NCI-H1930 (cell line): ENCODE measurements at regions not wholly inside any gene's neighbourhood (a gene's known extent, or its start where the extent isn't known, plus 50 kb on each side); places are given as distances from the start of the nearest gene placed in this dataset.
A peak's percentile ranks its signal among the peaks of the same experiment; 100 is the strongest.

ENCODE experiments used
- DNase-seq, 2 experiments: peaks; one replicate each; lab custom pipeline; 2025; lab: John Stamatoyannopoulos, UW

DNA sequence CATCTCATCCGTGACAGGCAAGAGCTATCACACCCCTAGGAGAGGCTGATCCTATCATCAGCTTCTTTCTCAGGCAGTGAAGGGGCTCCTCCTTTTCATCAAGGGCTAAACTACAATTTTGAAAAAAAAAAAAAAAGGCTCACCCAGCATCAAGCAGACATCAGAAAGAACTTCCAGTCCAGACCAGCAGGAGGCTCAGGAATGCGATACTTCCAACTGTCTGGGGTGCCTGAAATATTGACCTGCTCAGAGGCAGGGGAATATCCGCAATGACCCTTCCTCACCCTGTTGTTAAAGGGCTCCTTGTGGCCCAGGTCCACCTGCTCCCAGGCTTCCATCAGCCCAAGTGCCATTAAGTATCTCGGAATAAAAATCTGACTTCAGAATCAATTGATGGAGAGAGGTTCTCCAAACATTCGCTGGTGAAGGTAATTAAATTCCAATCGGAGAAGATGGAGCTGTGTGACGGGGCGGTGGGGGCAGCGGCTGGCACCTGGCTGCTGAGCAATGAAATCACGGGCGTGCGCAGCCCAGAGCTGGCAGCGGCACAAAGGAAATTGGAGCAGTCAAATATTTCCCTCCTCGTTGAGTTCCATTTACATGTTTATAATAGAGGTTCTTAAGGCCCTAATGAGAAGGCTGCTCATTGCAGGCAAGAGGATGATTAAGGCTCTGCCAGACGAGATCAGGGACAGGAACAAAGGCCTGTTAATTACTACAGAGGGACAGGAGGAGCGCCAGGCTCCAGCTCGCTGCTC, 69.0 kb upstream of the THY1 start:
- DNase-seq: peak in 1 of 2 experiments; percentile 15

DNA sequence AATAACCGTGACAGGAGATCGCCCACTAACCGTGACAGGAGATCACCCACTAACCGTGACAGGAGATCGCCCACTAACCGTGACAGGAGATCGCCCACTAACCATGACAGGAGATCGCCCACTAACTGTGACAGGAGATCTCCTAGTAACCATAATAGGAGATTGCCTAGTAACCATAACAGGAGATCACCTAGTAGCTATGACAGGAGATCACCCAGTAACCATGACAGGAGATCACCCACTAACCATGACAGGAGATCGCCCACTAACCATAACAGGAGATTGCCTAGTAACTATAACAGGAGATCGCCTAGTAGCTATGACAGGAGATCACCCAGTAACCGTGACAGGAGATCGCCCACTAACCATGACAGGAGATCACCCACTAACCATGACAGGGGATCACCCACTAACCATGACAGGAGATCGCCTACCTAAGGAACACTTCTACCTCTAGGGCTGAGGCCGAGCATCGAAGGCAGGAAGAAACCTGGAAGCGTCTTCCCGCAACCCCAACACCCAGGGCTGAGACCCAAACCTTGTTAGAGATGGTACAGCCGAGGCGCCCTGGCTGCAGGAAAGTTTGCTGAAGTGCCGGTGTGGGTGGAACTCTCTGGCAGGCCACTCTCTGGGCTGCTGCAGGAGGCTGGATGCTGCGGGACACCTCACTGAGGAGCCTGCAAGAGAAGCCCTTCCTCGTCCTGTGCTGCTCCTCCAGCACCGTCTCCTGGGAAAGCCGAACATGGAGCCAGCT, 67.5 kb upstream of the THY1 start:
- no peak for DNase-seq

DNA sequence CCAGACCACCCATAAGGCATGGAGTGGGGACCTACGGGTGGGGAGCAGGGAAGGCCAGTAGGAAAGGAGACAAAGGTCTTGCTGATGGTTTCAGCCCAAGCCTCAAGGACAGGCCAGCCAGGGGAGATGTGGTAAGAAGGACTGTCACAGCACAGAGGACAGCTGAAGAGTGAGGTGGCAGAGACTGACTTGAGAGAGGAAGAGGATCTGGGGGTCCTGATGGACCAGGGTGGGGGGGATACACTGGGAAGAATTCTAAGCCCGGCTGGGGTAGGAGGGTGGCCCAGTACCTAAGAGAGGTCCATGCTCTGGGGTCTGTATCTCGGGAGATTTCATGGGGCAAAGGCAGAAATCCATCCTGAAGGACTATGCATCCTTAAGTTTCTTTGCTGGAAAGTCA, 66.1 kb upstream of the THY1 start:
- DNase-seq: no peak

DNA sequence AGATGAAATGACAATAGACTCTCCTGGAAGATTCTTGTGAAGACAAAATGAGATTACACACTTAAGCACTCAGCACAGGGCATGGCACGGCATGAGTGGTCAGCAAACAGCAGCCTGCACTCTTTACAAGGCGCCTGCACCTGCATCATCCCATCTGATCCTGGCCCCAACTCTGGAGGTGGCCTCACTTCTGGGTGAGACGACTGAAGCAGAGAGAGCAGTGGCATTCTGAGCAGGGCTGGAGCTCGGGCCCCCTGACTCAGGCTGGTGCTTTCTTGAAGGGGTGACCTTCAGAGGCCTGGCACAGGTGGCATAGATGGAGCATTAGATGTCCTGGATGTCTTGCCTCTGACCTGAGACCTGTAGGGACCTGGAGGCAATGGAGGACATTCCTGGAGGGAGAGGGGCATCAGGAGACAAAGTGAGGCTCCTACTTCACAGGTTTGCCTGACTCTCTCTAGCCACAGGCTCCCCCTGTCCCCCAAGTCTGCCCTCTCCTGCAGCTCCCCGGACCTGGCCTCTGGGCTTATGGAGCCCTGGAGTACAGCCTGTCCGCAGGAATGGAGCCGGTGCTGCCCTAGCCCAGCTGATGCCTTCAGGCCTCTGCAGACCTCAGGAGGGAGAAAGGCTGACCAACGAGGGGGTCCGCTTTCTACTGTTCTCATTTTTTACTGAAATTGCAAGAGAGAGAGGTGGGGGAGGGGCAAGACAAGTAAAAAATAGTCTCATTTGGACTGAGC, 65.5 kb upstream of the THY1 start:
- DNase-seq: no peak

DNA sequence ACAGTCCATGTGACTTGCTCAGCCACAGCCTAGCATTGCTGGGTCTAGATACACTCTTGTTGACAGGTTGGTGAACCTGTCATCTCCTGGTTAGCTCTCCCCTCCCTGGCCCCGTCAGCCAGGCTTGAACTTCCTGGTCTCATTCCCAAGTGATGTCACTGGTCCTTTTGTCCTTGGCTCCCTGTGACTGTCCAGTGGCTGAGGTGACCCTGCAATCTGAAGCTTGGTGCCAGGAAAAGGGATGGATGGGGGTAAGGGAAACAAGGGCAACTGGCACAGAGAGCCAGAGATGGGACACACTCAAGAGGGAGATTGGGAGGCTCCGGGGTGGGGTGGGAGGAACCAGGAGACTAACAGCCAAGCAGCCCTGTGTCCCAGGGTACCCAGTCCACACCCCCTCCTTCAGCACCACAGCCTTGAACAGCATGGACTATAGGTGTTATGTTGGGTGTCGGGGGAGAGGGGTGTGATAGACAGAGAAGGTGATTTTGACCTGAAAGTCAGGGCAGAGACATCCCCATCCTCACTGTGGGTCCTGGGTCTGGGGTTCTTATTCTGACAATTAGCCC, 63.8 kb upstream of the THY1 start:
- no peak for DNase-seq

DNA sequence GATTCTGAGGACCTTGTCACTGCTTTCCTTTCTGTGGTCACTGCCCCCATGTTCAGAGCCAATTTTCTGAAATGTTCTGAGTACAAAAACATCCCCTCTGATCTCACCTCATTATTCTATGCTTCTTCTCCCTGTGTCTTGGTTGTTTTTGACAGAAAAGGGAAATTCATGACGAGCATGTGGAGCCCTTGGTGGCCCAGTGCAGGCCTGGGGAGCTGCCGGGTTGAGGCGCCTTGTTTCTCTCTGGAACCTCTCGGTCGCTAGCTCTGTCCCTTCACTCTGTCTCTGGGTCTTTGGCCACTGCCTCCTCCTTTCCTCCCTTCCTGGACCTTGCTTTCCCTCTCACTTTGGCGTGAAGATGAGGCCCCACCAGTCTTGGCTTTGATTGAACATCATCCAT, 63.0 kb upstream of the THY1 start:
- no peak for DNase-seq

DNA sequence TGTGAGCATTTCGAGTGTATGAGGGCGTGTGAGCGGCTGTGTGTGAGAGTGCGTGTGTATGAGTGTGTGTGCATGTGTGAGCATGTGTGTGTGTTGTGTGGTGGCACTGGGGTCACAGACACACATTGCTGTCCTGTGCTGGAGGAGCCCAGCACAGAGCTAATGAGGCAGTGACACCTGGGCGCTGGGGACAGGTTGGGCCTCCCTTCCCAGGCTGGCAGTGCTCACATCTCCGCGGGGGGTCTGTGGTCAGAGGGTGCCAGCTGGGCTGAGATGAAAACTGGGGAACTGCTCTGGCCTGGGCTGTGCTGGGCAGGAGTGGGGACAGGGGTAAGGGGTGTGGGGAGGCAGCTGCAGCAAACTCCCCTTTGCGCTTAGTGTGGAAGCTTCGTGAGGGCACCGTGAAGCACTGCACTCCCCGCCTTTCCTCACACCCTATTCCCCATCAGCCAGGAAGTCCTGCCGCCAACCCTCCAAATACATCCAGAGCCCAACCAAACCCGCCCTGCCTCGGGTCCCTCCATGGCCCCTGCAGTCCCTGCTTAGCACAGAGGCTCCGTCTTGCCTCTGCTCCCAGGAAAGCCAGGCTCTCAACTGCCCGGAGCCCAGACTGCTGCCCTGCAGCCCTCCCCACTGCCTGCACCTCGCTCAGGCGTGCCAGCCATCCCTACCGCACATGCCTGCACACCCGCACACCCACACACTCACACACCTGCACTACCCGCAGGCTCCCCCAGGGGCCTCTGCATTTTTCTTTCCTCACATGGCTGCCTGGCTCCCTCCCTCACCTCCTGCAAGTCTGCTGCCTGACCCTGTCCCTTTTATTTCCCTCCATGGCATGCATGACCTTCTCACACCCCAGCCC, 62.0 kb upstream of the THY1 start:
- DNase-seq: no peak

DNA sequence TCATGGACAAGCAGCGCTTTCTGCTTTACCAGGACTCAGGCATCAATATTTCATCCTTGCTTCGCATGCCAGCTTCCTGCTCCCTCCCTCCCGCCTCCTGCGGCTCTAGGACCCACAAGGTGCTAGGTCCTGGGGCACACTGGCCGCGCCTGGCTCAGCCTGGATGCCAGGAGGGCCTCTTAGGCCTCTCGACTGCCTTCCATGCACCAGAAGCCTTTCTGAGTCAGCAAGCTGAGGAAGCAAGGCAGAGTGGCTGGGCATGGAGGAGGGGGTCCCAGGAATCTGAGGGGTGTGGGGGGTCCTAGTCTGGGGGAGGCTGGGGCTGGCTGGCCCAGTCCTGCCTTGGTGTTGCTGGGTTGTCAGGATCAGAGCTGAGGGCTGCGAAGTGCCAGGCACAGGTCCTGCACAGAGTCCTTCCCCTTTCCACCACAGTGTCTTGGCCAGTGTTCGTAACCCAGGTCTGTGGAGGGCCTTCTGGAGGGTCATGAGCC, 61.0 kb upstream of the THY1 start:
- DNase-seq: no peak

DNA sequence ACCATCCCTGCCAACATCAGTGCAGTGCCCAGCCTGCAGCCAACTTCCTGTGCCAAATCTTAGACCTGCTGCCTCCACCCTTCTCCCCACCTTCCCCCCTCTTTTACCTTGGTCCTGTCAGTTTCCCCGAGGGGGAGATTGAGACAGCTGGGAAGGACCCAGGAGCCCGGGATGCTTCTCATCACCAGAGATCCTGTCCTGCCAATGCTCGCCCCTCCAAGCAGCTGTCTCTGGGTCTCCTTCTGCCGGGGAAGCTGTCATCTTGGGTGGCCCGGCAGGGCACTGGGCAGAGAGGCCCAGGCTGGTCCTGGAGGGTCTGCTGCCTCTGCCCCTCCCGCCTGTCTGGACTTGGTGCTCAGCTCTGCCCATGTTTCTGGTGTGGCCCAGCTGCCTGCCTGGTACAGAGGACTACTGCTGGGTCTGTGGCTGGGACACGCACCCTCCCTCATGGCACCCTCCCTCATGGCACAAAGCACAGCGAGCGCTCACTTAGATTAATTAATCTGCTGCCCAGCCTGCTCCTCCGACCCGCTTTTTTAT, 60.4 kb upstream of the THY1 start:
- DNase-seq: no peak

DNA sequence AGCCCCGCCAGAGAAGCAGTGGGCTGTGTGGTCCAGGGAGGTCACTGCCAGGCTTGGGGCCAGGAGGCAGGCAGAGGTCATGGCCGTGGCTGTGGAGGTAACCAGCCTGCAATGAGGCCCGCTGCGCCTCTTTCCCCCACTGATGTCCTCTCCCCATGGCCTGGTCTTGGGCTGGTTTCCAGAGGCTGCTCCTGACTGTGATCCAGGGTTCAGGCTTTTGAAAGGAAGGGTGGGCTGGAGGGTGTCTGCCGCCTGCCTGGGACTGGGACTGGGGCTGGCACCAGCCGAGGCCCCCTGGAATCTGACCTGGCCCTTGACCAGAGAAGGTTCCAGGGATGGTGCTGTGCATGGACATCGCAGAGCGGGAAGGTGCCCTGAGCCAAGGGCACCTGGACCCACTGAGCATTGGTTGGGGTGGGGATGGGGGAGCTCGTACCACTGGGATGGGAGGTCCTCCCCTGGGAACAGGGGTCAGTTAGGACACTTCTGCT, 59.6 kb upstream of the THY1 start:
- no peak for DNase-seq

DNA sequence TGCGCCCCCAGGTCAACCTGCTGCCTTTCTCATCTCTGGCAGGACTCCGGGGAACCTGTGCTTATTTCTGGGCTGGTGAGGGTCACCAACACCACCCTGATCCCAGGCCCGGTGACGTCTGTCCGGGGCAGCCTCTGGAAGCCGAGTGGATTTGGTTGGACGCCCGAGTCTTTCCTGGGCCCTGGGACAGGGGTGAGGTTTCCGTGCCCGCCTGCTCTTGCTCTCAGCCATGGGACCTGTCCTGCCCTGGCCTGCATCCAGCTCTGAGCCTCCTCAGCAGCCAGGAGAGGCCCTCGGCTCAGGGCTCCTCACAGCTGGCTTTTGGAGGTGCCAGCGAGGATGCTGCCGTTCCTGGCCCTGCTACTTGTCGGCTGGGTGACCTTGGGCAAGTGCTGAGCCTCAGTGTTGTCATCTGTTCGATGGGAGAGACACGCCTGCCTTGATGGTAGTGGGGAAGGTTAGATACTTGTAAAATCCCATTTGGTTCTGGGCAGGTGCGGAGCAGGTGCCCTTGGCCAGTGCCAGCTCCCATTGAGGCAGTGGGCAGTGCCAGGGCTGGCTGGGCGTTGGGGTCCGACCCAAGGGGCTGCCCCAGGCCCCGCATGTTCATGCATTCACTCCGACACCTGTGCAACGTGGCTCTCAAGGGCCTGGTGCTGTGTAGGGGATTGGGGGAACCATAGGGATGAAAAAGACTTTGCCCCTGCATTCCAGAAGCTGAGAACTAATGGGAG, 58.9 kb upstream of the THY1 start:
- no peak for DNase-seq

DNA sequence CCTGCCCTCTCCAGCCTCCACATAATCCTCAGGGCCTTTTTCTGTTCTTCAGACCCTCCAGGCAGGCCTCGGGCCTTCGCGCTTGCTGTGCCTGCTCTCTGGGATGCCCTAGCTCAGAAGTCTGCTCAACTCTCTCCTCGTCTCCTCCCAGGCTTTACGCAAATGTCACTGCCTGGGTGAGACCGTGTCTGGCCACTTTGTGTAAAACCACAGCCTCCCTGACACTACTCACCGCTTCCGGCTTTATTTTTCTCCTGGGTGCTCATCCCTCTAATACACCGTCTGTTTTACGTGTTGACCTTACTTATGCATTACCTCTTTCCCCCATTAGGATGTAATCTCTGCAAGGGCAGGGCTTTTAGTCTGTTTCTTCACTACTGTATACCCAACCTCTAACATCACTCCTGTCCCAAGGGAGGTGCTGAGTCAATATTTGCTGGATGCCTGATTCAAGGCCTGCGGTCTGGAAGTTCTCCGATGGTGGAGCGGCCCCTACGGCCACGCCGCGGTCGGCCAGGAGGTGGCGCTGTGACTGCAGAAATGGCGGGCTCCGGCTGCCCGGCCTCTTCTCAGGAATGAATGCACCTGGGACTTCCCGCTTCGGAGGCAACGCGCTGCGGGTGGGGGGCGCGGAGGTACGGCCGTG, 58.2 kb upstream of the THY1 start:
- DNase-seq: peak; percentile 41 to 78

DNA sequence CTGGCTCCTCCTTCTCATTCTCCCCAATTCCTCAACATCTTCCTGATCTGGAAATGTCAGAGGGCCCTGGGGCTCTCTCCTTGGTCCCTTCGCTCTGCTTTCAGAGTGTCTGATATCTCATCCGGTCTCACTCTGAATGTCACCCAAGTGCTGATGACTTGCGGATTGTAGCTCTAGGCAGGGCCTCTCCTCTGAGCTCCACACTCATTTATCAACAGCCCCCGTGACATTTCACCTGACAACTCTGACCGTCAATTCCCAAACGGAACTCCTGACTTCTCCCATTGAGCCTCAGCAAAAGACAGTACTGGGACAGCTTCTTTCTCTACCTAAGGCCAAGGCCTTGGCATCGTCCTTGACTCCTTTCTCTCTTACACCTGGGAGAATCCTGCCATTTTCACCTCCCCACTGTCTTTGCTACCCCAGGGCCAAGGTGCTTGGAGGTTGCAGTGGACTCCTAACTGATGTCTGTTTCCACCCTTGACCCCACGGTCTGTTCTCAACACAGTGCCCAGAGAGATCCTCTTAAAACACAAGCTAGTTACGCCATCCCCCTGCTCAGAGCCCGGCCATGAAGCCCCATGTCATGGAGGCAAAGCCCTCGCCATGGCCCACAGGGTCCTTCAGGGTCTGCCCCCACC, 57.5 kb upstream of the THY1 start:
- no peak for DNase-seq

DNA sequence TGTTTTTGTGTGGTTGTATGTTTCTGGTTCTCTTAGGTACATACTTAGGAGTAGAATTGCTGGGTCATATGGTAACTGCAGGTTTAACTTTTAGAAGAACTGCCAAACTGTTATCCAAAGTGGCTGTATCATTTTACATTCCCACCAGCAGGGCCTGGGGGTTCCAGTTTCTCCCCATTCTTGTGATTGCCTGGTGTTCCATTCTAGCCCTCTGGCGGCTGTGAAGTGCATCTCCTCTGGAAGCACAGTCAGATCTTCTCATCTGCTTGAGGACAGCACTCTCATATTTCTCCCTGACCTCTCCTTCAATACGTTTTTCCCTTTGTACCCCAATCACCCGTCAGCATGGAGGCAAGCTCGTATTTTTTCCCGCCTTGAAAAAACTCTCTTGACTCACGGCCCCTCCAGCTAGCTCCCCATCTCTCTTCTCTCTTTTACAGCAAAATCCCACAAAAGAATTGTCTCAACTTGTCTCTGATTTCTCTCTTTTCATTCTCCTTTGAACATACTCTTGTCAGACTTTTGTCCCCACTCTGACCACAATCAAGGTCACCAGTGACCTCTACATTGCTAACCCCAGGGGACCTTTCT, 56.8 kb upstream of the THY1 start:
- DNase-seq: no peak

DNA sequence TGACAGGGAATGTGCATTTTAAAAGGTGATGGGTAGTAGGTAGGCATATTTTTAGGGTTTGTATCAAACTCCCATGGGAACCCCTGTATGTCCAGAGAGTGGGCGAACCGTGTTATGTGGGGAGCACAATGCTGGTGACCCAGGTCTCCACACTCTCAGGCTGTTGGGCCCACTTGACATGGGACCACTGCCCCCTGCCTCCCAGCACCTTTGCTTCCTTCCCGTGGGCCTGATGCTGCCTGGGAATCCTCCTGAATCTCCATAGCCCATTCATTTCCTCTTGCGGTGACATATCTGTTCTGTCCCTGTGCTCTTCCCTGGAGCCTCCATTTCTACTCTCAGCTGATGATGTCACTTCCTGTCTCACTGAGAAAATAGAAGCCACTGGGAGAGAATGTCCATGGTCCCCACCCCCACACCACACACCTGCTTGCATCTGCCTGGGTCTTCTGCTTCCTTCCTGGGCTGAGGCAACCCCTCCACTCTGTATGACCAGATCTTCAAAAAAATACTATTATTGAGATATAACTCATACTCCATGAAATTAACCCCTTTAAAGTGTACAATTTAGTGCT, 55.8 kb upstream of the THY1 start:
- DNase-seq: no peak

DNA sequence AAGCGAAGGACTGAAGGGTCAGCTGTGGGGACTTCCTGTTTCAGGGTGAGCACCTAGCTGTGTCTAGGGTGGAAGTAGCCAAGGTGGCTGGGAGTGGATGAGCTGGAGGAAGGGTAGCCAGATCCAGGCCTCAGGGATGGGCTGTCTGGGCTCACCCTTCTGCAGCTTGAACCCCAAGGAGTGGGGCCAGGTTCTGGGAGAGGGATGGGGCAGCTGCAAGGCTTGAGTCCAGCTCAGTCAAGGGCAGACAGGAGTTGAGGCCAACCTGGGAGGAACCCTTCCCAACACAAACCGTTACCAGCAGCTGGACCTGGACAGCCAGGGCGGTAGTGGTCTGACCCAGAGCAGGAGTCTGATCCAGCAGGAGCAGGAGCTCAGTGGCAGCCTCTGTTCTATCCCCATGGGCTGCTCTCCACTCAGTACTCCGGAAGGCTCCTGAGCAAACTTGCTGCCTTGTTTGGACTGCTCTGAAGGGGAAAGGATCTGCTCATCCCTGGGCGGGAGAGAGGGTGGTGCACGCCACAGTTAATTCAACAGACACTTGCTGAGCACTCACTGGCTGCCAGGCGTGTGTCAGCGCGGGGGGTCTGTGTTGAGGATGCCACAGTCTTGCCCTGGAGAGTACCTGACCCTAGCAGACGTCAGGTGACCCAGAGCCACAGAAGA, 53.8 kb upstream of the THY1 start:
- no peak for DNase-seq

DNA sequence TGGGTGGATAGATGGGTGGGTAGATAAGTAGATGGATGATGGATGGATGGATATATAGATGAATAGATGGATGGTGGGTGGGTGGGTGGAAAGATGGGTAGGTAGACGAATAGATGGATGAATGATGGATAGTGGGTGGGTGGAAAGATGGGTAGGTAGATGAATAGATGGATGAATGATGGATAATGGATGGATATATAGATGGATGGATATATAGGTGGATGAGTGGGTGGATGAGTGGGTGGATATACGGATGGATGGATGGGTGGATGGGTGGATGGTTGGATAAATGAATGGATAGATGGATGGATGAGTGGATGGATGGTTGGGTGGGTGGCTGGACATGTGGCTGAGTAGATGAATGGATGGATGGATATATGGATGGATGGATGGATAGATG, 53.1 kb upstream of the THY1 start:
- no peak for DNase-seq
